ENCODE measurements at regions not wholly inside any gene's neighbourhood (a gene's known extent, or its start where the extent isn't known, plus 50 kb on each side); places are given as distances from the start of the nearest gene placed in this dataset.

GRCh38 chr3:177513815-177514610 lies 316.7 kb upstream of the TBL1XR1 start:
- ATAC-seq (no peak), DNase-seq (peak in 2 of 4 donors; percentile 82 to 86)
- Histone ChIP-seq H3K27ac (no peak overlapping the region), H3K4me1 (peaks cover 0 to 17% of the 10 kb centered on the region in 2 donors), H3K4me3 (no peak overlapping the region), H3K27me3 (no peaks in the 10 kb centered on the region), H3K9me3 (no peaks in the 10 kb centered on the region), H3K36me3 (no peaks in the 10 kb centered on the region)
- intact Hi-C loops (cut with DNase I), result no loop called here
- no peak for TF ChIP-seq CTCF (IDR thresholded peaks at IDR 0.05)

DNA sequence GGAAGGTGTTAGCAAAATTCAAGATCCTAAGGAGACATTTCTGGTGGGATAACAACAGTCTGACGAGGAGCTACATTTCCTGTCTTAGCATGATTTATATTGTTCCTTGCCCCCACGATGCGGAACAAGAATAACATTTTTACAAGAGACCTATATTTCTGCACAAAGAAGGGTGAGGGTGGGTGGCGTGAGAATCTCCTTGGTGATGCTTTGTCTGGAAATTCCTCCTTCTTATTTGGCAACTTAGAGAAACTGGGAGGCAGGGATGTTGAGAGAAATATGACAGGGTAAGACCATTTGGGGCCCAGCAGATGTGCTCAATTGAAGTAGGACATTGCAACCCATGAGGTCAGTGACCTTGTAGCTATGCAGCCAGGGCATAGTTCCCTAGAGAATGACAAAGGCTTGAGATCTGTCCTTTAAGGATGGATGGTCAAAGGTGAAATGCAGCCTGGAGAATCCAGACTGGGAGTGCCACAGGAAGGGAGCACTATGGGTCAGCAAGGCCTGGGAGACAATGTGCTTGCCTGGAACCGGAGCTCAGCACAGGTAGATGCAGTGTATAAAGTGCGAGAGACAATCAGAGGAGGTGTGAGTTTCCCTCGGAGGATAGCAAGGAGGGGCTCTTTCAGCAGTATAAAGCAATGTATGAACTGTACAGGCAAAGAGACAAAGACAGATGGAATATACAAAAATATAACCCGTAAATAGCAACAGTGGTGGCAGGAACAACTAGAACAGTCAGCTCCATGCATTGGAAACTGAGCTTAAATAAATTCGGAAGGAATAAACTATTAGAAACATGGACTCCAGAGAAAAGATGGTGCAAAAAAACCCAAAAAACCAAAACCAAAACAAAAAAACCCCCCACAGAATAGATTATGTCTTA lies 317.6 kb upstream of the TBL1XR1 start:
- TF ChIP-seq CTCF (IDR thresholded peaks at IDR 0.05), result no peak
- no peak for ATAC-seq
- intact Hi-C loops (cut with DNase I), result no loop called here
- Histone ChIP-seq H3K27ac (no peak overlapping the region), H3K36me3 (no peaks in the 10 kb centered on the region), H3K4me3 (no peak overlapping the region), H3K4me1 (peaks cover 0 to 17% of the 10 kb centered on the region in 2 donors), H3K27me3 (no peaks in the 10 kb centered on the region), H3K9me3 (no peaks in the 10 kb centered on the region)
- no peak for DNase-seq

DNA sequence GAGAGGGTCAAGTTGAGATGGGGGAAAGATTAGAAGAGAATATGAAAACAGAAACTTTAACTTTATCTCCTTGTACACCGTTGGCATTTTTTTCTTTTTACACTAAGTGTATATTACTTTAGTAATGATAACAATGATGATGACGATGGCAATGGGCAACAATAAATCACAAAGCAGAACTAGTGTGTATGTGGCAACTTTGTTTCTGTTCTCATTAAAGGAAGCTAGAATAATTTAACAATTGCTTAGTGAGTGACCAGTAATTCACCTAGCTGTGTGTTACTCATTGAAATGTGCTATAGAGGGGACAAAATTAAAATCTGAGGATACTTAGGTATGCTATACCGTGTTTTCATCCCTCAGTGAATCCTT lies 318.5 kb upstream of the TBL1XR1 start:
- intact Hi-C loops (cut with DNase I), result no loop called here
- DNase-seq (no peak), ATAC-seq (no peak)
- no peak overlapping the region for H3K4me3 ChIP-seq
- no peaks in the 10 kb centered on the region for H3K9me3 ChIP-seq
- TF ChIP-seq CTCF (IDR thresholded peaks at IDR 0.05), result no peak
- H3K36me3 ChIP-seq, result no peaks in the 10 kb centered on the region
- no peaks in the 10 kb centered on the region for H3K27me3 ChIP-seq
- no peak overlapping the region for H3K27ac ChIP-seq
- peaks cover 0 to 17% of the 10 kb centered on the region in 2 donors for H3K4me1 ChIP-seq

DNA sequence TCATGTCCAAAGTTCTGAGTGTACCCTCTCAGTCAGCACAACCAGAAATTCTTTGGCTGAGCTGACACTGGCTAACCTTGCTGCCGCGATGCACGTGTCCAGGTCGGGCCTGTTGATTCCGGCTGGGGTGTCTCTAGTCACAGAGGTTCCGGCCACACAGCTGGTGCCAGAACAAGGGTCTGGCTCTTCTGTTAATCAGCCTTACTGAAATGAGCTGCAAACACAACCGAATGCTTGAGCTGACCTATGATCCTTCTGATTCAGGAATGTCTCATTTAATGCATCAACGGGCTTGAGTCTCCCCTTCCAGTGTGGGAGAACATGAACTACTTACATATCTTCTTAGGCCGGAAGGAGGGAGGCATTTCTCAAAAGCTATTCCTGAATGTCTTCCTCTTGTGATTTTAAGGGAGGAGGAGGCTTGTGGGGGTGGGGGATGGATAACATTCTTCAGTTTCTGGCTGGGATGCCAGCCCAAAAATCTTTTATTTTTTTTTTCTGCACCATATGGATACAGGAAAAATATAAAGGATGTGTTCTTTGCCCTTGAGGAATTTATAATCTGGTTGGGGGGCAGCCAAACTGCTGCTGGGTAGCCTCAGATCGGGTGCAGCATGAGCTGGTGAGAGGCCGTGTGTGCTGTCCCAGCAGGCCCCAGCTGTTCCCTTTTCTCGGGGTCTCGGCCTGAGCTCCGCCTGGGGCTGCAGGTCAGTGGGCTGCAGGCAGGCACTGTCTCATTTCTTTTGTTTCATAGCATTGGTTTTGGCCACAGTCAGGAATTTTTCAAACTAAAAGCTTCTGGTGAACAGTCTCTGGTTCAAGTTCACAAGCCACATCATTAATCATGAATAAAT lies 319.1 kb upstream of the TBL1XR1 start:
- no peak for TF ChIP-seq CTCF (IDR thresholded peaks at IDR 0.05)
- intact Hi-C loops (cut with DNase I), result no loop called here
- Histone ChIP-seq H3K36me3 (no peaks in the 10 kb centered on the region), H3K27ac (no peak overlapping the region), H3K9me3 (no peaks in the 10 kb centered on the region), H3K27me3 (no peaks in the 10 kb centered on the region), H3K4me3 (no peak overlapping the region), H3K4me1 (peaks cover 0 to 17% of the 10 kb centered on the region in 2 donors)
- peak; percentile 24 for ATAC-seq
- DNase-seq, result peak in 3 of 4 donors; percentile 40 to 93 (median 88)
